NCI-H1436 treated with DMSO at 0.1 percent for 48 hours (cell line): ENCODE measurements at regions not wholly inside any gene's neighbourhood (a gene's known extent, or its start where the extent isn't known, plus 50 kb on each side); places are given as distances from the start of the nearest gene placed in this dataset.
"Not testable (repeated sequence)": the region's sequence is repeated elsewhere in the genome, so short reads cannot be mapped to it uniquely, and the experiment has no call there.

Experiments used
- DNase-seq: peaks from one replicate; lab custom pipeline; 2025; lab: John Stamatoyannopoulos, UW

- no peak for DNase-seq
These were observed 328.4 kb upstream of the KCND2 start for GRCh38 chr7:119944601-119944972.

DNA sequence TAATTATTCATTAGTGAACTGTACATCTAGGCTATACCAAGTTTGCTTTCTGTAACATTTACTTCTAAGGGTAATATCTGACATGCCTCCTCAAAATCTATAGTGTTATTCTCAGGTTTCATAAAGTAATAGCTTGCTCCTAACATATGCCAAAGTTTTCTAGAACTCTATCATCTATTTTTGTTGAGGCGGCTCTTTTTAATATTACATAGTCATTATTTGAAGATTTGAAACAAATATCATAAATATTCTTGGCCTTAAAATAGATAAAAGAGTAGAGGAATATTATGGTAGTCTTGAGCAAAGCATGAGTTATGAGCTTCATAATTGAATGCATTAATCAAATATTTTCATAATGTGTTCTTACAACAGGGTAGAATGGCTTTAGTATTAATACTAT, 327.2 kb upstream of the KCND2 start:
- DNase-seq = no peak

DNA sequence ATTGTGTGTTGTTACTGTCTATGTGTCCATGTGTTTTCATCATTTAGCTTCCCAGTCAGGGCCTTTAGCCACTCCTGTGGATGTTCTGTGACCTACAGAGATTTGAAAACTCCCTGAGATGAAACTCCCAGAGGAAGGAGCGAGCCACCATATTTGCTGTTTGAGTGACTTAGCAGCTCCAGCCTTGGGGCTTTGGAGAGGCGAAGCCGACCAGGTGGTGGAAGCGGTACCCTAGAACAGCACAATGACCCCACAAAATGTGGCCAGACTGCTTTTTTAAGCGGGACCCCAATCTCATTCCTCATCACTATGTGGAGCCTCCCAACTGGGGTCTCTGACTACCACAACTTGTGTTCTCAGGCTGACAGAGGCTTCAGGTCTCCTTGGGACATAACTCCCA, 323.9 kb upstream of the KCND2 start:
- no peak for DNase-seq

DNA sequence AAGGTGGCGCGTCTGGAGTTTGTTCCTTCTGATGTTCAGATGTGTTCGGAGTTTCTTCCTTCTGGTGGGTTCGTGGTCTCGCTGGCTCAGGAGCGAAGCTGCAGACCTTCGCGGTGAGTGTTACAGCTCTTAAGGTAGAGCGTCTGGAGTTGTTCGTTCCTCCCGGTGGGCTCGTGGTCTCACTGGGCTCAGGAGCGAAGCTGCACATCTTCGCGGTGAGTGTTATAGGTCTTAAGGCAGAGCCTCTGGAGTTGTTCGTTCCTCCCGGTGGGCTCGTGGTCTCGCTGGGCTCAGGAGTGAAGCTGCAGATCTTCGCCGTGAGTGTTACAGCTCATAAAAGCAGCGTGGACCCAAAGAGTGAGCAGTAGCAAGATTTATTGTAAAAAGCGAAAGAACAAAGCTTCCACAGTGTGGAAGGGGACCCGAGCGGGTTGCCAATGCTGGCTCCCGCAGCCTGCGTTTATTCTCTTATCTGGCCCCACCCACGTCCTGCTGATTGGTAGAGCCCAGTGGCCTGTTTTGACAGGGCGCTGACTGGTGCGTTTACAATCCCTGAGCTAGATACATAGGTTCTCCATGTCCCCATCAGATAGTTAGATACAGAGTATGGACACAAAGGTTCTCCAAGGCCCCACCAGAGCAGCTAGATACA, 322.5 kb upstream of the KCND2 start:
- not testable (repeated sequence) for DNase-seq

DNA sequence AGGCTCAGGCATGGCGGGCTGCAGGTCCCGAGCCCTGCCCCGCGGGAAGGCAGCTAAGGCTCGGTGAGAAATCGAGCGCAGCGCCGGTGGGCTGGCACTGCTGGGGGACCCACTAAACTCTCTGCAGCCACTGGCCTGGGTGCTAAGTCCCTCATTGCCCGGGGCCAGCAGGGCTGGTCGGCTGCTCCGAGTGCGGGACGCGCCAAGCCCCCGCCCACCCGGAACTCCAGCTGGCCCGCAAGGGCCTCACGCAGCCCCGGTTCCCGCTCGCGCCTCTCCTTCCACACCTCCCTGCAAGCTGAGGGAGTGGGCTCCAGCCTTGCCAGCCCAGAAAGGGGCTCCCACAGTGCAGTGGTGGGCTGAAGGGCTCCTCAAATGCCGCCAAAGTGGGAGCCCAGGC, 321.4 kb upstream of the KCND2 start:
- DNase-seq = not testable (repeated sequence)

GRCh38 chr7:119957335-119957734, 315.6 kb upstream of the KCND2 start:
- no peak for DNase-seq

DNA sequence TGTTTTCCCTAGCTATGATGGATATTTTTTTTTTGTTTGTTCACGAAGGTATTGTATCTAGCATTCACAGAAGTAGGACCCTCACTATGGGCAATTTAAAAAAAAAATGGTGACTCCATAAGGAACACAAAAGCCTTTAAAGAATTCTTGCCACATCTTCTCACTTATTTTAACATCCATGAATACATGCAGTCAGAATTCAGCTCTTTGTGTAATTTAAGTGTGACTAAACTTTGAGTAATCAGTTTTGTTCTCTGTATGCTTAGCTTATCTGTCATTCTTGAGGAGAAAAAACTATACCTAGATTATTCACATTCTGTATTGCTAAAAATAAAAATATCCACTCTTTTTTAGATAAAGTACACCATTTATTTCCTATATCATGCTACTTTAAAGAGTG, 313.2 kb upstream of the KCND2 start:
- DNase-seq = no peak

DNA sequence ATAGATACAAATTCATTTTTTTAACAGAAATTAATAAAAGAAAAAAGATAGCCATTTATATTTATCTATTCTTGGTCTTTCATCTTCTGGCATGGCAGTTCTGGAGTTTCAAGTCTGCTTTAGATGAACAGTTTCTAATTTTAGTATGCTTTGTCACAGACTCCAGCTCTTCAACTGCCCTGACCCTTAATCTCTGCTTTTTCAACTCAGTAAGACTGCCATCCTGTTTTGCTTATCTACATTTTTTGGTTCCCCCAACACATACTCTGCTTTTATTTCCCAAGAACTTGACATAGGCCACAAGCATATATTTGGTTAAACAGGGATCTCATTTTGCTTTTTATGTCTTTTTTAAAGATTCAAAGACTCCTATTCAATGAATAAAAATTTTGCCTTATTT, 309.3 kb upstream of the KCND2 start:
- no peak for DNase-seq

- no peak for DNase-seq
These were observed 308.9 kb upstream of the KCND2 start for GRCh38 chr7:119964065-119964464.

DNA sequence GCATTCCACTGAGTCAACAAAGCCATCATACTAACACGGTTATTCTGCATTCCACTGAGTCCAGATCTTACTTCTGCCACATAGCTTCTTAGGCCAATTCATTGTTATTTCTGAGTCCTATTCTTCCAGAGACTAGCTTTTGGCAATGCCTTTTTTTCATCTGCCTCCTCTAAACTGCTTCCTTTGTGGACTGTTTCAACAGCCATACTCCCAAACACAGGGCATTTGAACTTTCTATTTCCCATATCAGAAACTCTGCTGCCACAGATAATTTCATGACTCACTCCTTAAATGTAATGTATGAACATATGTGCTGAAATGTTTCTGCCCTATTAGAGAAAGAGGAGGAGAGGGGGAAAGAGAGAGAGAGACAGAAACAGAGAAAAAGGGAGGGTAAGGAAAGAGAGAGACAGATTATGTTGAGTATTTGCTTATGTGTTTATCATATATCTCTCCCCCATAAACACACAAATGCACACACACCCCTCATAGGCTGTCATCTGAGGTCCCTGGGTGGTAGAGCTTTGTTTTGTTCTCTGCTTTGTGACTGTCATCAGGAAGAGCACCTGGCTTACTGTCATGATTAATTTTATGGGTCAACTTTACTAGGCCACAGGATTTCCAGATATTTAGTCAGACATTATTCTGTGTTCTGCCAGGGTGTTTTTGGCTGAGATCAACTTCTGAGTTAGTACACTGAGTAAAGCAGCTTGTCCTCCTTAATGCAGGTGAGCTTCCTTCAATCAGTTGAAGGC, 308.0 kb upstream of the KCND2 start:
- DNase-seq = no peak

DNA sequence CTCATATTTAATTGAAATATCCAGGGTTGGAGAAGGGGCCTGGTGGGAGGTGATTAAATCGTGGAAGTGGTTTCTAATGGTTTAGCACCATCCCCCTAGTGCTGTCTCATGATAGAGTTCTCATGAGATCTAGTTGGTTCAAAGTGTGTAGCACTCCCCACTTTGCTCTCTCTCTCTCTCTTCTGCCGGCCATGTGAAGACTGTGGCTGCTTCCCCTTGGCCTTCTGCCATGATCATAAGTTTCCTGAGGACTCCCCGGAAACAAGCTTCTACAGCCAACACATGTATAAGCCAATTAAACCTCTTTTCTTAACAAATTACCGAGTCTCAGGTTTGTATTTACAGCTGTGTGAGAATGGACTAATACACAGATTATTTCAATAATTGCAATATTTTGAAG, 305.8 kb upstream of the KCND2 start:
- DNase-seq = no peak

DNA sequence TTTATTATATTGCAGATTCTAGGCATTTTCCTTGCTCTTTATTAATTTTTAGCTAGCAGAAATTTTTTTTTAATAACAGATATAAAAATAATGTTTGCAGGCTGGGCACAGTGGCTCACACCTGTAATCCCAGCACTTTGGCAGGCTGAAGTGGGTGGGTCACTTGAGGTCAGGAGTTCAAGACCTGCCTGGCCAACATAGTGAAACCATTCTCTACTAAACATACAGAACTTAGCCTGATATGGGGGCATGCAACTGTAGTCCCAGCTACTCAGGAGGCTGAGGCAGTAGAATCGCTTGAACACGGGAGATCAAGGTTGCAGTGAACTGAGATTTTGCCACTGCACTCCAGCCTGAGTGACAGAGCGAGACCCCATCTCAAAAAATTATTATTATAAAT, 304.6 kb upstream of the KCND2 start:
- not testable (repeated sequence) for DNase-seq

DNA sequence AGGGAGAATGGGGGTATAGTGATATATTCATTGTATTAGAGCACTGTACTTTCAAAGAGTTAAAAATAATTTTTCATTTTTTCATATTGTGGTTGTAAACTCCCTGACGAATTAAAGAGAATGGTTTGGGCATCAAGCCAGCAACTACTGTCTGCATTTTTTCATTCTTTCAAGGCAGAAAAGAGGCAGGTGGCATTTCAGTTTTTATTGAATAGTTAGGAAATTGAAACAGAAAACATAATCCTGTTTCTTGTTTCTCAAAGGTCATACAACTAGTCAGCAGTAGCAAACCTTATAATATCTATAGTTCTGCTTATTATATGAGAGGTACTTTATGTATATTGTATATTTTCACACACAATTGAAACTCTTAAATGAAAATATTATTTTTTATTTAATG, 303.9 kb upstream of the KCND2 start:
- no peak for DNase-seq

- DNase-seq = no peak
These were observed 303.2 kb upstream of the KCND2 start for GRCh38 chr7:119969763-119970162.

GRCh38 chr7:119974972-119975371, 298.0 kb upstream of the KCND2 start:
- no peak for DNase-seq

DNA sequence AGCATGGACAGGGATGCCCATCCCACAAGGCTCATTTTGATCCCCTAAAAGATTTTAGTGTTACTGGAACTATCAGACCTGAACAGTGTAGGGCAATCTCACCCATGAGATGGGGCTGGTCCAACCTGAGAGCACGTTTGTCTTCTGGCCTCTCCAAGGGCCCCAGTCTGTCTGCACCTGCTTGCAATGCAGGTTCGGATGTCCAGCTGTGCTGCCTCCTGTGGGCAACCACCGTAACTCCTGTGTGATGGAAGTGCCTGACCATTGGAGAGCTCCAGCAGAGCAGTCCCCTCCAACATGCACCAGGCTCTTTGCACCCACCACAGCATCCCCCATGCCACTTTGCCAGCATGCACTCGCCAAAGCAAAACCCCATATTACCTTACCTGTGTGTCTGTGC, 290.1 kb upstream of the KCND2 start:
- no peak for DNase-seq

DNA sequence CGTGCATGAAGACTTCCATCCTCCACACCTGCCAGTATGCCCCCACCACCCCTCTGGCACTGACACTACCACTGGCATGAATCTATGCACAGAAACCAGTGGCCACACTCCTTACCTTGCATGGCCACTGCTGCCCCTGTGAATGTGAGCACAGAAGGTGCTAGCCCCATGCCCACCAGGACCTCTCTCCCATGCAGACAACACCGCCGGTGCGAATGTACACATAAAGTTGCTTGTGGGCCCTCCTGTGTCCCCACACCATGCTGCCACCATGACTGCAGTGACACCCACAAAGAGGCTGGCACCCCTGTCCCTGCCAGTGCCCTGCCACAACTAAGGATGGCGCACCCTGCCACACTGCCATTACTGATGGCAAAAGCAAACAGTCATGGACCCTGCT, 289.5 kb upstream of the KCND2 start:
- DNase-seq = no peak

GRCh38 chr7:119984247-119984646, 288.7 kb upstream of the KCND2 start:
- no peak for DNase-seq

DNA sequence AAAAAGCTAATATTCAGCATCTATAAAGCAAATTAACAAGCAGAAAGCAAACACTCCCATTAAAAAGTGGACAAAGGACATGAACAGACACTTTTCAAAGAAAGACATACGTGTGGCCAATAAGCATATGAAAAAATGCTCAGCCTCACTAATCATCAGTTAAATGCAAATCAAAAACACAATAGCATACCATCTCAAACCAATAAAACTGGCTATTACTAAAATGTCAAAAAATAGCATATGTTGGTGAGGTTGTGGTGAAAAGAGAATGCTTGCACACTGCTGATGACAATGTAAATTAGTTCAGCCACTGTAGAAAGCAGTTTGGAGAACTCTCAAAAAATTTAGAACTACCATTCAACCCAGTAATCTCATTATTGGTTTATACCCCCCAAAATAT, 284.6 kb upstream of the KCND2 start:
- DNase-seq = no peak

DNA sequence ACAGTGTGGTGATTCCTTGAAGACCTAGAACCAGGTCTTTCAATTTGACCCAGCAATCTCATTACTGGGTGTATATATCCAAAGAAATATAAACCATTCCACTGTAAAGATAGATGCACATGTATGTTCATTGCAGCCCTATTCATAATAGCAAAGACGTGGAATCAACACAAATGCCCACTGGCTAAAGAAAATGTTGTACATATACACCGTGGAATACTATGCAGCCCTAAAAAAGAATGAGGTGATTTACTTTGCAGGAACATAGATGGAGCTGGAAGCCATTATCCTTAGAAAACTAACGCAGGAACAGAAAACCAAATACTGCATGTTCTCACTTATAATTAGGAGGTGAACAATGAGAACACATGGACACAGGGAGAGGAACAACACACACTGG, 278.0 kb upstream of the KCND2 start:
- no peak for DNase-seq

DNA sequence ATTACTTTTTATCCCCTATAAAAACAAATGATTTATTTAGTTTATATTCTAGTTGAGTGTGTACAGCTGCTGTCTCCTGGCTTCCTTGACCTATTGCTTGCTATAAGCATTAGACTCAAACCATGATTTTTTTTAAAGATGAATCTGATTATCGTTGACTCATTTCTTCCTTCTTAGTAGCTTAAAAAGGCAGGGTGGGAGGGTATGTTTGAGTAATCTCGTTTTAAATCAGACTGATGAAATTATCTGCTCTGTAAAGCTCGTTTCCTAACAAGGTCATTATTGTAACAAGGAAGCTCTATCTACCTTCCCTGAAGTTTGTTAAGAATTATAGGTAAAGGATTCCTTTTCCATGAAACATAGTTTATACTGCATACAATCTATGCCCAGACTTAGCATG, 276.3 kb upstream of the KCND2 start:
- DNase-seq = no peak

DNA sequence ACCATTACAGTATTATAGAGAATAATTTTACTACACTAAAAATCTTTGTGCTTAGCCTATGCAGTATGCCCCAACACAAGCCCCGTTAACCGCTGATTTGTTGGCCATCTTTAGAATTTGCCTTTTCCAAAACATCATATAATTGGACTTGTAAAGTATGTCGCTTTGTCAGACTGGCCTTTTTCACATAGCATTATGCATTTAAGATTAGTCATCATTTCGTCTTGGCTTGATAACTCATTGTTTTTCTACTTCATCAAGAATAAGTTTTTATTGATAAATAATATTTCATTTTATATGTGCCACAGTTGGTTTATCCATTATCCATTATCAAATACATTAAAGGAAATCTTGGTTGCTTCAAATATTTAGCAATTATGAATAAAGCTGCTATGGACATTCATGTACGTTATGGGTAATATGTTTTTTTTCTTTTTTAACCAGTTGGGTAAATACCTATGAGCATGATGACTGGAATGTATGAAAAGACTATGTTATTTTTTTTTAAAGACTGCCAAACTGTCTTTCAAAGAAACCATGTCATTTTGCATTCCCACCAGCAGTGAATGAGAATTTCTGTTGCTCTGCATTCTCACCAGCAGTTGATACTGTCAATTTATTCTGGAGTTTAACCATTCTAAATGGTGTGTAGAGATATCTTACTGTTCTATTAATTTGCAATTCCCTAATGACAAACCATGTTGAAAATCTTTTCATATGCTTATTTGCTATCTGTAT, 273.1 kb upstream of the KCND2 start:
- DNase-seq = no peak

- DNase-seq = no peak
These were observed 267.3 kb upstream of the KCND2 start for GRCh38 chr7:120005720-120006119.
